SK-N-SH treated with all-trans-retinoic acid at 6 μM for 48 hours (cell line): ENCODE measurements at regions not wholly inside any gene's neighbourhood (a gene's known extent, or its start where the extent isn't known, plus 50 kb on each side); places are given as distances from the start of the nearest gene placed in this dataset.

Source experiments
- ATAC-seq: fragments of 200-7000 bp; cut with Tn5 transposase; 3 replicates; pipeline ENCODE4 v1.9.1; 2020; ENCODE audit warnings: mild to moderate bottlenecking, moderate library complexity
- ARNTL ChIP-seq: fragments of 450-650 bp; formaldehyde crosslinking; IDR thresholded peaks from 2 replicates; pipeline ENCODE4 v1.5.0; 2020; ENCODE audit warnings: low read depth, mild to moderate bottlenecking, moderate library complexity, borderline replicate concordance
- BACH2 ChIP-seq: fragments of 250-450 bp; sonication (Bioruptor Pico); IDR thresholded peaks from 2 replicates; pipeline ENCODE4 v1.9.0; 2021; ENCODE audit warnings: mild to moderate bottlenecking, borderline replicate concordance
- CREB5 ChIP-seq: fragments of 250-450 bp; sonication (Bioruptor Pico); IDR thresholded peaks from 2 replicates; pipeline ENCODE4 v1.5.1; 2020; ENCODE audit warnings: low read depth, mild to moderate bottlenecking, moderate library complexity
- CSDC2 ChIP-seq: fragments of 250-450 bp; sonication (Bioruptor Pico); IDR thresholded peaks from 2 replicates; pipeline ENCODE4 v1.5.0; 2020; ENCODE audit warnings: mild to moderate bottlenecking, moderate library complexity
- CSRNP3 ChIP-seq: fragments of 250-450 bp; sonication (Bioruptor Pico); IDR thresholded peaks from 2 replicates; pipeline ENCODE4 v1.5.1; 2021; ENCODE audit warnings: mild to moderate bottlenecking, moderate library complexity
- ESRRG ChIP-seq: fragments of 250-450 bp; sonication (Bioruptor Pico); IDR thresholded peaks from 2 replicates; pipeline ENCODE4 v1.6.1; 2021; ENCODE audit warnings: mild to moderate bottlenecking
- GLIS3 ChIP-seq: fragments of 250-450 bp; sonication (Bioruptor Pico); IDR thresholded peaks from 2 replicates; pipeline ENCODE4 v1.5.0; 2020; ENCODE audit warnings: mild to moderate bottlenecking, moderate library complexity
- ISL1 ChIP-seq: fragments of 250-450 bp; sonication (Bioruptor Pico); IDR thresholded peaks from 2 replicates; pipeline ENCODE4 v2.1.2; 2022; ENCODE audit warnings: mild to moderate bottlenecking, moderate library complexity
- OSR1 ChIP-seq: fragments of 250-450 bp; sonication (Bioruptor Pico); IDR thresholded peaks from 2 replicates; pipeline ENCODE4 v1.8.0; 2022; ENCODE audit warnings: moderate library complexity, mild to moderate bottlenecking, inconsistent platforms
- POU6F1 ChIP-seq: fragments of 250-450 bp; sonication (Bioruptor Pico); IDR thresholded peaks from 2 replicates; pipeline ENCODE4 v1.8.0; 2021; ENCODE audit warnings: low read depth, mild to moderate bottlenecking, moderate library complexity, borderline replicate concordance
- PPARA ChIP-seq: fragments of 250-450 bp; sonication (Bioruptor Pico); IDR thresholded peaks from 2 replicates; pipeline ENCODE4 v1.5.0; 2020; ENCODE audit warnings: mild to moderate bottlenecking, borderline replicate concordance
- RARB ChIP-seq: fragments of 250-450 bp; sonication (Bioruptor Pico); IDR thresholded peaks from 2 replicates; pipeline ENCODE4 v1.8.0; 2021; ENCODE audit warnings: mild to moderate bottlenecking, moderate library complexity
- SNAI2 ChIP-seq: fragments of 250-450 bp; sonication (Bioruptor Pico); IDR thresholded peaks from 2 replicates; pipeline ENCODE4 v1.5.0; 2020; ENCODE audit warnings: mild to moderate bottlenecking, moderate library complexity
- TCF4 ChIP-seq: fragments of 250-450 bp; sonication (Bioruptor Pico); IDR thresholded peaks from 2 replicates; pipeline ENCODE4 v1.8.0; 2021; ENCODE audit warnings: mild to moderate bottlenecking, moderate library complexity, borderline replicate concordance
- TOX ChIP-seq: fragments of 250-450 bp; sonication (Bioruptor Pico); IDR thresholded peaks from 2 replicates; pipeline ENCODE4 v1.8.0; 2021; ENCODE audit warnings: mild to moderate bottlenecking, moderate library complexity, borderline replicate concordance
- TSHZ2 ChIP-seq: fragments of 250-450 bp; sonication (Bioruptor Pico); IDR thresholded peaks from 2 replicates; pipeline ENCODE4 v1.5.0; 2020; ENCODE audit warnings: mild to moderate bottlenecking, moderate library complexity
- ZFP30 ChIP-seq: fragments of 450-650 bp; formaldehyde crosslinking; IDR thresholded peaks from 2 replicates; pipeline ENCODE4 v1.5.0; 2022; ENCODE audit warnings: mild to moderate bottlenecking, moderate library complexity
- ZNF8 ChIP-seq: fragments of 450-650 bp; formaldehyde crosslinking; IDR thresholded peaks from 2 replicates; pipeline ENCODE4 v1.5.0; 2020; ENCODE audit warnings: mild to moderate bottlenecking, moderate library complexity

GRCh38 chr5:120082316-120083068 lies 381.6 kb upstream of the PRR16 start:
- ATAC-seq: no peak
- no peak for TF ChIP-seq ARNTL (CRISPR knock-in tag)
- TF ChIP-seq TOX (CRISPR knock-in tag): no peak
- no peak for TF ChIP-seq CREB5 (CRISPR knock-in tag)
- TF ChIP-seq TCF4 (CRISPR knock-in tag): no peak

- no peak for TF ChIP-seq CREB5 (CRISPR knock-in tag)
- no peak for TF ChIP-seq RARB
- TF ChIP-seq SNAI2 (CRISPR knock-in tag): no peak
- TF ChIP-seq TSHZ2: no peak
- TF ChIP-seq CSDC2 (CRISPR knock-in tag): no peak
- TF ChIP-seq ARNTL (CRISPR knock-in tag): no peak
- TF ChIP-seq POU6F1 (CRISPR knock-in tag): no peak
- TF ChIP-seq ZFP30 (CRISPR knock-in tag): no peak
- TF ChIP-seq TOX (CRISPR knock-in tag): no peak
- no peak for TF ChIP-seq GLIS3 (CRISPR knock-in tag)
- TF ChIP-seq PPARA (CRISPR knock-in tag): no peak
- no peak for TF ChIP-seq TCF4 (CRISPR knock-in tag)
- TF ChIP-seq ESRRG (CRISPR knock-in tag): no peak
- no peak for TF ChIP-seq OSR1 (CRISPR knock-in tag)
- no peak for TF ChIP-seq BACH2 (CRISPR knock-in tag)
- no peak for TF ChIP-seq CSRNP3 (CRISPR knock-in tag)
- TF ChIP-seq, all 23 proteins: peak for 0
- ATAC-seq: no peak
Observed at GRCh38 chr5:120083851-120084542, 380.1 kb upstream of the PRR16 start.

- ATAC-seq: no peak
- TF ChIP-seq BACH2 (CRISPR knock-in tag) (no peak), ISL1 (CRISPR knock-in tag) (no peak), GLIS3 (CRISPR knock-in tag) (no peak), CSRNP3 (CRISPR knock-in tag) (no peak), TOX (CRISPR knock-in tag) (no peak), ZNF8 (no peak)
- TF ChIP-seq, all 23 proteins: peak for 0
Observed at GRCh38 chr5:120084543-120084870, 379.6 kb upstream of the PRR16 start.
